Skeletal muscle tissue (tissue), 3 donors: ENCODE measurements at regions not wholly inside any gene's neighbourhood (a gene's known extent, or its start where the extent isn't known, plus 50 kb on each side); places are given as distances from the start of the nearest gene placed in this dataset.

Source experiments
- H3K27ac ChIP-seq: one replicate; pipeline ENCODE4 v1.7.0; 2013; ENCODE audit warnings: mild to moderate bottlenecking, low read depth, low read length, inconsistent platforms
- H3K27me3 ChIP-seq, 3 donors: one replicate each; pipeline ENCODE4 v1.7.0; 2013; ENCODE audit warnings: low read length in 3 of 3; ENCODE audit not compliant: control insufficient read depth in 3 of 3, insufficient read depth in 3 of 3
- H3K36me3 ChIP-seq, 3 donors: one replicate each; pipeline ENCODE4 v1.7.0; 2013; ENCODE audit warnings: low read length in 3 of 3; ENCODE audit not compliant: control insufficient read depth in 3 of 3, insufficient read depth in 3 of 3
- H3K4me1 ChIP-seq, 3 donors: one replicate each; pipeline ENCODE4 v1.7.0; 2013; ENCODE audit warnings: low read length in 3 of 3, mild to moderate bottlenecking in 3 of 3; ENCODE audit not compliant: control insufficient read depth in 3 of 3, insufficient read depth in 3 of 3
- H3K4me3 ChIP-seq, 3 donors: one replicate each; pipeline ENCODE4 v1.7.0; 2013; ENCODE audit warnings: low read length in 3 of 3
- H3K9ac ChIP-seq, 3 donors: one replicate each; pipeline ENCODE4 v1.7.0; 2013; ENCODE audit warnings: low read length in 3 of 3, mild to moderate bottlenecking in 3 of 3, moderate library complexity in 2 of 3, low read depth in 1 of 3
- H3K9me3 ChIP-seq, 3 donors: one replicate each; pipeline ENCODE4 v1.7.0; 2013; ENCODE audit warnings: low read length in 3 of 3; ENCODE audit not compliant: control insufficient read depth in 3 of 3
- donor health status: Osteomylitis.

- H3K27me3 ChIP-seq: peaks cover 5 to 25% (median 7%) of the 10 kb centered on the region in 3 donors
- no peaks in the 10 kb centered on the region for H3K36me3 ChIP-seq
These were observed 111.9 kb downstream of the KCNF1 start for GRCh38 chr2:11023326-11024258.

GRCh38 chr2:11024259-11024645 is 112.5 kb downstream of the KCNF1 start:
- Histone ChIP-seq H3K4me1 (no peaks in the 10 kb centered on the region), H3K27ac (no peak overlapping the region), H3K9me3 (no peaks in the 10 kb centered on the region), H3K4me3 (no peak overlapping the region), H3K27me3 (peaks cover 5 to 23% (median 6%) of the 10 kb centered on the region in 3 donors), H3K36me3 (no peaks in the 10 kb centered on the region), H3K9ac (no peak overlapping the region)

More at GRCh38 chr2:11023326-11024258, 111.9 kb downstream of the KCNF1 start:
- Histone ChIP-seq H3K4me3 (no peak overlapping the region), H3K27ac (no peak overlapping the region), H3K9me3 (no peaks in the 10 kb centered on the region), H3K9ac (no peak overlapping the region), H3K4me1 (no peaks in the 10 kb centered on the region)

GRCh38 chr2:11024687-11025086 is 113.0 kb downstream of the KCNF1 start:
- H3K4me1 ChIP-seq: no peaks in the 10 kb centered on the region
- no peak overlapping the region for H3K27ac ChIP-seq
- H3K27me3 ChIP-seq: peaks cover 3 to 21% (median 4%) of the 10 kb centered on the region in 3 donors
- no peak overlapping the region for H3K9ac ChIP-seq
- no peaks in the 10 kb centered on the region for H3K36me3 ChIP-seq
- no peak overlapping the region for H3K4me3 ChIP-seq
- H3K9me3 ChIP-seq: no peaks in the 10 kb centered on the region

GRCh38 chr2:11026286-11026921 is 114.7 kb downstream of the KCNF1 start:
- H3K27me3 ChIP-seq: peaks cover 0 to 19% (median 0%) of the 10 kb centered on the region in 3 donors
- H3K9me3 ChIP-seq: no peaks in the 10 kb centered on the region
- H3K27ac ChIP-seq: no peak overlapping the region
- H3K36me3 ChIP-seq: no peaks in the 10 kb centered on the region
- no peaks in the 10 kb centered on the region for H3K4me1 ChIP-seq
- no peak overlapping the region for H3K4me3 ChIP-seq
- H3K9ac ChIP-seq: no peak overlapping the region

GRCh38 chr2:11027195-11027594 is 115.5 kb downstream of the KCNF1 start:
- Histone ChIP-seq H3K27ac (no peak overlapping the region), H3K4me3 (no peak overlapping the region), H3K9me3 (no peaks in the 10 kb centered on the region)

GRCh38 chr2:11028407-11028916 is 116.7 kb downstream of the KCNF1 start:
- H3K4me1 ChIP-seq: no peaks in the 10 kb centered on the region
- H3K9me3 ChIP-seq: peaks cover 0 to 4% (median 4%) of the 10 kb centered on the region in 3 donors
- H3K36me3 ChIP-seq: no peaks in the 10 kb centered on the region

More at GRCh38 chr2:11027195-11027594, 115.5 kb downstream of the KCNF1 start:
- Histone ChIP-seq H3K4me1 (no peaks in the 10 kb centered on the region), H3K36me3 (no peaks in the 10 kb centered on the region), H3K27me3 (peaks cover 0 to 19% (median 0%) of the 10 kb centered on the region in 3 donors), H3K9ac (no peak overlapping the region)

GRCh38 chr2:11029136-11029535 is 117.4 kb downstream of the KCNF1 start:
- no peak overlapping the region for H3K27ac ChIP-seq
- H3K9ac ChIP-seq: no peak overlapping the region
- H3K36me3 ChIP-seq: no peaks in the 10 kb centered on the region
- H3K4me3 ChIP-seq: no peak overlapping the region
- peaks cover 0 to 4% (median 4%) of the 10 kb centered on the region in 3 donors for H3K9me3 ChIP-seq
- no peaks in the 10 kb centered on the region for H3K4me1 ChIP-seq
- H3K27me3 ChIP-seq: peaks cover 0 to 17% (median 0%) of the 10 kb centered on the region in 3 donors

More at GRCh38 chr2:11028407-11028916, 116.7 kb downstream of the KCNF1 start:
- no peak overlapping the region for H3K27ac ChIP-seq
- H3K9ac ChIP-seq: no peak overlapping the region
- H3K4me3 ChIP-seq: no peak overlapping the region
- H3K27me3 ChIP-seq: peaks cover 0 to 19% (median 0%) of the 10 kb centered on the region in 3 donors

- H3K9ac ChIP-seq: no peak overlapping the region
- peaks cover 0 to 4% (median 4%) of the 10 kb centered on the region in 3 donors for H3K9me3 ChIP-seq
- no peaks in the 10 kb centered on the region for H3K36me3 ChIP-seq
- no peak overlapping the region for H3K4me3 ChIP-seq
- no peaks in the 10 kb centered on the region for H3K4me1 ChIP-seq
- peaks cover 0 to 15% (median 0%) of the 10 kb centered on the region in 3 donors for H3K27me3 ChIP-seq
- H3K27ac ChIP-seq: no peak overlapping the region
These were observed 118.3 kb downstream of the KCNF1 start for GRCh38 chr2:11030036-11030435.

GRCh38 chr2:11030909-11031308 is 119.2 kb downstream of the KCNF1 start:
- Histone ChIP-seq H3K27ac (no peak overlapping the region), H3K27me3 (peaks cover 0 to 9% (median 0%) of the 10 kb centered on the region in 3 donors), H3K4me1 (no peaks in the 10 kb centered on the region), H3K9me3 (peaks cover 0 to 4% (median 4%) of the 10 kb centered on the region in 3 donors), H3K4me3 (no peak overlapping the region), H3K9ac (no peak overlapping the region), H3K36me3 (no peaks in the 10 kb centered on the region)
